IPS-11a (cell line): ENCODE measurements at regions not wholly inside any gene's neighbourhood (a gene's known extent, or its start where the extent isn't known, plus 50 kb on each side); places are given as distances from the start of the nearest gene placed in this dataset.

Experiments used
- H3K4me3 ChIP-seq: one replicate; pipeline ENCODE4 v1.5.1; 2013; ENCODE audit warnings: low read depth, low read length, control low read depth

- H3K4me3 ChIP-seq: no peak overlapping the region
Observed at GRCh38 chr19:31121501-31121900, 227.7 kb downstream of the TSHZ3 start.

DNA sequence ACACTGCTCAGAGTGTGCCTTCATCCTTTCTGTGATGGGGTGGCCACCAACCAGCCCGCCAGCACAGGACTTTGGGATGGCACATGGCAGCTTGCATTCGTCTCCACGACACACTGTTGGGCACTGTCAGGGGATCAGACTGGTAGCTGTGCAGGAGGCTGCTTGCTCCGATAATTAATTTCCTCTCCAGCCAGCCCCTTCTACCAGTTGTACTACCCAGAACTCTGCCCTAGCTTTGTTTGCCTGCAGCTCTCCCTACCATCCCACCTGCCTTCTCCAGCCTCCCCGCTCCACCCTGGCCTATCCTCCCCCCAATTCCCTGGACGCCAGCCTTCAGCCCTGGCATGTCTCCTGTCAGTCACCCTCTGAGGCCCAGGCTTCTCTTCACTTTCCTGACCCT is 228.3 kb downstream of the TSHZ3 start:
- H3K4me3 ChIP-seq: no peak overlapping the region

DNA sequence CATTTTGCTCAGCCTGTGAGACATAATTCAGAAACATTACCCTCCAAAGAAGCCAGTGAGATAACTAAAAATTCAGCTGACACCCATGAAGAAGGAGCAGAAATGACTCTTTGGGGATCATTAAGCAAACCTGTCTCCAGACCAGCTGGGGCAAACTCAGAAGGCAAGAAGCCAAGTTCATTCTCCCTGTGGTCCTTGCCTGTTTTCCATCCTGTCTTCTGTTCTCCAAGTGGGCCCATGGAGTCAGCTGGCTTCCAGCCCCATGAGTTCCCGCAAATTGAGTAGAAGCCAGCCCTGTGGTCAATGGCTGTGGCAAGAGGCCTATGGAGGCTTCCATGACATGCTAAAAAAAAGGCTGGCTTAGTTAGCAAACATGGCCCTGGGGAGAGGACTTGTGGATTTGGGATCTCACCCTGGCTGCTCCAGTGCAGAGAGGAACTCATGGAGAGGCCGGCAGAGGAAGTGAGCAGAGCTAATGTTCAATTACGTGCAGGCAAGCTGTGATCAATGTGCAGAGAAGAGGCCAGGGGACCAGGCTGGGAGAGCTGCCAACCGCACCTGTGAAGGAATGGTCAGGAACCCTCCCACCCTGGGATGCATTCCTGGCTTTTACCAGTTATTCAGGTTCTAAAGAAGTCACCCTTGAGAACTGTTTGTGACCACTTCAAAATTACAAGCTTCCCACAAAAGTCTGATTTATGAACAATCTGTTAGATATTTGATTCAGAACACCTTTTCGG is 229.1 kb downstream of the TSHZ3 start:
- H3K4me3 ChIP-seq: no peak overlapping the region

GRCh38 chr19:31118986-31119385 is 230.2 kb downstream of the TSHZ3 start:
- no peak overlapping the region for H3K4me3 ChIP-seq

GRCh38 chr19:31118287-31118955 is 230.8 kb downstream of the TSHZ3 start:
- no peak overlapping the region for H3K4me3 ChIP-seq

- no peak overlapping the region for H3K4me3 ChIP-seq
Observed at GRCh38 chr19:31114585-31114984, 234.7 kb downstream of the TSHZ3 start.

DNA sequence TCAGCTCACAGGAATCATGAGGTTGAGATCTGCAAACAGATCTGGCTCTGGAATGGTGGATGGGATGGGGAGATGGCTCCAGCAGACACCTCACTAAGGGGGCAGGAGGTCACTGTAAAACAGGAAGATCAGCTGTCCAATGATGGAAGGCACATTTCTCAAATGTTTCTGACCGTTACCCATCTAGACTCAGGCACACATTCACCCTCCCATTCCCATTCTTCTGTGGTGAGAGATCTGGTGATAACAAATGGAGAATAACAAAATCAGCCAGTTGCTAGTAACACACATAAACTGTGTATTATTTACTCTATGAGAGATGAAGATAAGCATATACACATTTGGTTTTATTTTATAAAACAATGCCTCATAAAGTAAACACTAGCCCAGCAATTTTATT is 235.9 kb downstream of the TSHZ3 start:
- no peak overlapping the region for H3K4me3 ChIP-seq

DNA sequence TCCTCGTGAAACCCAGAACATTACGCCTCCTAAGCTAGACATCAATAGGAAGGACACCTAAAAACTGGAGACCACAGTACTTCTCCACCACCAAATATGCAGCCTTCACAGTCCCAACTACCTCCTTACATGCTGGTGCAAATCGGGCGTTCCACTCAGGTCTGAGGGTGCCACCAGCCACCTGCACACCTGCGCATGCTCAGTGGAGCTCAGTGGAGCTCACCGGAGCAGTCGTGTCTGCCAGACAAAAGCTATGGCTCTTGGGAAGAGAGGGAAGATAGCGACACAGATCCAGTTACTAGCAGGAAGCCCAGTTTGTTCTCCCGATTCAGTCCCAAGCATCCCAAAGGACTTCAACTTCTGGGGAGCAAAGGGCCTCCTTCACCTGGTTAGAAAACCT is 237.1 kb downstream of the TSHZ3 start:
- H3K4me3 ChIP-seq: no peak overlapping the region

DNA sequence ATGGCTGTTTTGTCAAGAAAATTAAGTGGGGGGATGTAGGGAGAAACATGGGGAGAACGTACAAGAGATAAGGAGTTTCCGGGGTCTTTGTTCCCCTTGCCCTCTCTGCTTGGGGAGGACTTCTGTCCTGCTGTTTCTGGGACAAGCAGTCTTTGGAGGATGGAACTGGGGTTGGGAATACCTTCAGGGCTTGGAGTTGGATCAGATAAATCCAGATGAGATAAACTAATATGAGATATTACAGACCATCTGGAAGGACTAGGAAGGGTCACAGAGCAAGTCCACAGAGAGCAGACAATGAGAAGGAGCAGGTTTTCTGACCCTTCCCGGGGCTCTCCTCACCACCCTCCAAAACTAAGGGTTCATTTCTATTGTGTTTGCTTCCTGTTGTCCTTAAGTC is 237.5 kb downstream of the TSHZ3 start:
- H3K4me3 ChIP-seq: no peak overlapping the region

- no peak overlapping the region for H3K4me3 ChIP-seq
Observed at GRCh38 chr19:31110336-31110735, 238.9 kb downstream of the TSHZ3 start.

DNA sequence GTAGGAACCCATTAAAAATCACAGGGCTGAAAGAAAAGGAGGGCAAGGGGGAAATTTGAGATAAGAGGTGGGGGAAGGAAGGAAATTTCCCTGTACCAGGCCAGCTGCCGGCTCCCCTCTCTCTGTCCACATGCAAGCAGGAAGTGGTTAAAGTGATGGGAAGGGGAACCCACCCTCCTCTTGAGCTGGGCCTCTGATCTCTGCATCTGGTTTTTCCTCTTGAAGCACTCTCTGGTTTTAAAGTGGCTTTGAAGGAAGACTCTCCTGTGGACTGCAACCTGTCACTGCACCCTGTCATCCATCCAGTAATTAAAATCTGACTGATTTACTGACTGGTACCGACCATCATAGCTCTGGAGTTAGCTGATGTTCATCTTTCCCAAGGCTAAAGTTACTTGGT is 239.6 kb downstream of the TSHZ3 start:
- no peak overlapping the region for H3K4me3 ChIP-seq

GRCh38 chr19:31107096-31107495 is 242.1 kb downstream of the TSHZ3 start:
- H3K4me3 ChIP-seq: no peak overlapping the region

- H3K4me3 ChIP-seq: no peak overlapping the region
Observed at GRCh38 chr19:31105761-31106160, 243.5 kb downstream of the TSHZ3 start.

DNA sequence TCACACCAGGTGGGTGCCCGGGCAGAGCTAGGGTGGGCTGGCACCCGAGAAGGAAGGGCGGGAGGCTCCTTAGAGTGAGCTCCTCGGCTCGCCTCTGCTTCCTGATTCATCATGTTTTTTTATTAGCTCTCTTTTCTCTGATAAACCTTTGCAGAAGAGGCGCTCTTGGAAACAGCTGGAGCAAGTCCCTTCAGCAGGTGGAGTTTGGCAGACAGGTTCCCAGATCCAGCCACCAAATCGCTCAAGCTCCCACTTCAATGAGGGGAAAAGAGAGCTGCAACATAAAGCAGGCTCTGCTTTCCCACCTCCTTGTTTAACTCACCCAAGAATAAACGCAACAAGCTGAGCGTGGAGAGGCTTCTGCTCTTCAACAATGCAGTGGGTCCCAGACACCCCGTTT is 244.8 kb downstream of the TSHZ3 start:
- H3K4me3 ChIP-seq: no peak overlapping the region

DNA sequence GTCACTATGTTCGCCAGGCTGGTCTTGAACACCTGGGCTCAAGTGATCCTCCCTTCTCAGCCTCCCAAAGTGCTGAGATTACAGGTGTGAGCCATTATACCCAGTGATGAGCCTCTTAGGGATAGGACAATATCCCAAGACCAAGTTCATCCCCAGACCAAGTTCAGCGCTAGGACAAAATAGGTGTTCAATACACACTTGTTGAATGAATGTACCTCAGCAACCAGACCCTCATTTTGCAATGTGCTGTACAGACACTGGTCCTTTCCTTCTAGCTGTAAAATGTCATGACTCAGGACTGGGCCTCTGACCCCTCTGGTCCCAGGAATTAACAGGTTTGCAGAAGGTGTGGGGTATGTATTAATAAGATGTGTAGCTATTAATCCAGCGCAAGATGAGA is 246.0 kb downstream of the TSHZ3 start:
- no peak overlapping the region for H3K4me3 ChIP-seq

DNA sequence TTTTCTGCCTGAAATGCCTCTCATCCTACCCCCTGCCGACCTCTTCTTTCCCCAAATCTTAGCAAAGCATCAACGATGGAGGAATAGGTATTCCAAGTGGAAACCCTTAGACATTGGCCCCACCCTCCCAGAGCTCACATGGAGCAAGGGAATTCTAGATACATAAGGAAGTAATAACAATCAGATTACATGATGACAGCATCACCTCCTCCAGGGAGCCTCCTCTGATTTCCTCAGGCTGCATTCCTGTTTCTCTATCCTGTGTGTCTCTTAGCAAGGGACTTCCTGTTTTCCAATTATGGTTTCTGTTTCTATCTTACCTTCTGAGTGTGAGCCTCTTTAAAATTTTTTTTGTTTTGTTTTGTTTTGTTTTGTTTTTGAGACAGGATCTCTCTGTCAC is 246.6 kb downstream of the TSHZ3 start:
- H3K4me3 ChIP-seq: no peak overlapping the region

DNA sequence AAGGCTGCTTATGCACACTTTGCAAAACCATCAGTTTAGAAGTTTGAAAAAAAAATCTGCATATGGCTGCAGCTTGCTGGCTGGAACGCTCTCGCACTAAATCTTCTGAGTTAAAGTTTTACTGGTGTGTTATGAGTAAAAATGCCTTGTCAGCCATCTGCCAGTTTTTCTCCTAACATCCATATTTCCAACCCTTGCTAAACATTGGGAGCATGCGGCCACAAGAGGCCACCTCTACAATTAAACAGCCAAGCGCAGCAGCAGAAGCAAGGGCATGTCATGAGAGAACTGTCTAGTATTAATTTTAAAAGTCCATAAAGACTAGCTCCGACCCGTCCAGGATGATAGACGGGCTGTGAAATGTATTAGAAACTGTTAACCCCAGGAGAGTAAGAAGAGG is 248.3 kb downstream of the TSHZ3 start:
- no peak overlapping the region for H3K4me3 ChIP-seq

DNA sequence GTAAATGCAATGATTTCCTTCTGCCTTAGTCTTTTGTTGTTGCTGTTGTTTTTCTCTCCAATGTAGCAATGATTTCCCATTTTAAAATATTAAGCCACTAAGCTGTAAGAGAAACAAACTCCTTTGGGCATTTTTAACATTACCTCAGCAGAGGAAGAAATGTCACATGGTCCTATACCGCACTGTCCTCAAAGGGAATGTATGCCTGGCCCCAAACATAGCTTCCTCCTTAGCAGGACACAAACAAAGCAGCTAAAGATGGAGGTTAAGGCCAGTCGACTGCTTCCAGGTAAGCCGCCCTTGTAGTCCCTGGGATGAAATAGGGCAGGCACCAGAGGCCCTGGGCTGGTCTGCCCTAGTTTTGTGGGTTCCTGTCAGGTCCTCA is 249.0 kb downstream of the TSHZ3 start:
- no peak overlapping the region for H3K4me3 ChIP-seq

GRCh38 chr19:31099515-31100205 is 249.6 kb downstream of the TSHZ3 start:
- no peak overlapping the region for H3K4me3 ChIP-seq

DNA sequence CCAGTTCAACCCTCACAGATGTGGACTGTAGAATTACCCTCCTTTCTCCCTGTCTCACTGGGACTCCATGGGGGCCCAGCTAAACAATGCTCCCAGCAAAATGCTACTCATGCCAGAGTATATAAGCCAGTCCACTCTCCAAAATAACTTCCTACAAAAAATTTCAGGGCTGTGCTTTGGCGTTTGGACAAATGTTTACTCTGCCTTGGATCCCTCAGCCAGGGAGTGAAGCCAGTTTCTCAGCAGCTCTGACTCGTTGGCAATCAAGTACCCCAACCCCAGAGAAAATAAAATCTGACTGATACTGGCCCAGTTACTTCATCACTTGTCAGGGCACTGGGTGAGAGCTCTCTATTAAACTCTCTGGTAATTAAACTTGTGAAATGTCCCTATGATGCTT is 250.4 kb downstream of the TSHZ3 start:
- no peak overlapping the region for H3K4me3 ChIP-seq

DNA sequence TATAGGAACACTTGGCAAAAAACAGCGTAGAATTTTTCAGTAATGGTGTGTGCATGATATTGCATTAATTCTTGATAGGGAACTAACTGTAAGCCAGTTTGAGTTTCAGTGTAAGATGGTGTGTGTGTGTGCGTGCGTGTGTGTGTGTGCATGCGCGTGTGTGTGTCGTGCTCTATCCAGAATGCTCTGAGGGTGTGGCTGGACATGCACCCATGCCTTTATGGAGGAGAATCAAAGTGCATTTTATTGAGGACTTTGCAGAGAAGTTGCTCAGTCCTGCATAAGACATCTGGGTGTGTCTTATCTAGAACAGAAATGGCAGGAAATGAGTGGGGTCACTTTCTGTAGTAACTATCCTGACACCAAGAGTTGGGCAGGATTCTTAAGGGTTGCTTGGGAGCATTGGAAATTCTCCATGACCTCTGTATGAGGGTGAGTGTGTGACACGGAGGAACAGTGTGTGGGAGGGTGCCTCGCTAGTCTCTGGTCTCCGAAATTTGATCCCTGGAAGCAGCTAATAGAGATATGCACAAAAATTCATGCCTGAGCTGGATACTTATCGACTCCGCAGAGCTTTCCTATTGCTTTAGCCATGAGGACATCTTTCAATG is 252.2 kb downstream of the TSHZ3 start:
- no peak overlapping the region for H3K4me3 ChIP-seq
